Psoas muscle (tissue), 7 donors: ENCODE measurements at regions not wholly inside any gene's neighbourhood (a gene's known extent, or its start where the extent isn't known, plus 50 kb on each side); places are given as distances from the start of the nearest gene placed in this dataset.

Experiments used
- ATAC-seq, 4 donors: fragments of 200-7000 bp; cut with Tn5 transposase; one replicate each; pipeline ENCODE4 v1.9.1; 2020; ENCODE audit warnings: moderate library complexity in 3 of 4, mild to moderate bottlenecking in 2 of 4
- DNase-seq, 2 donors: peaks; one replicate each; pipeline ENCODE4 v3.0.0-alpha.2; 2020
- H3K27ac ChIP-seq: fragments of 200-600 bp; one replicate; pipeline ENCODE4 v1.8.0; 2022
- H3K27me3 ChIP-seq, 3 donors: fragments of 200-600 bp in 1 of 3; one replicate each; pipeline versions ENCODE4 v1.6.1 to v1.8.0; 2013 to 2022; ENCODE audit warnings: low read length in 2 of 3, mild to moderate bottlenecking in 2 of 3, moderate library complexity in 1 of 3; ENCODE audit not compliant: insufficient read depth in 3 of 3
- H3K36me3 ChIP-seq, 2 donors: fragments of 200-600 bp in 1 of 2; one replicate each; pipeline versions ENCODE4 v1.6.1 to v1.8.0; 2013 to 2022; ENCODE audit warnings: low read depth in 1 of 2, mild to moderate bottlenecking in 1 of 2, moderate library complexity in 1 of 2; ENCODE audit not compliant: insufficient read depth in 1 of 2
- H3K4me1 ChIP-seq: fragments of 200-600 bp; one replicate; pipeline ENCODE4 v1.8.0; 2022
- H3K4me3 ChIP-seq: fragments of 200-600 bp; one replicate; pipeline ENCODE4 v1.8.0; 2022; ENCODE audit warnings: mild to moderate bottlenecking
- H3K9me3 ChIP-seq: fragments of 200-600 bp; one replicate; pipeline ENCODE4 v1.8.0; 2022
- WGBS, 3 donors: extraction: QIAGEN DNeasy Blood & Tissue Kit; methylation state at CpG; one replicate each; pipeline versions ENCODE4 v1.1.6 to v1.1.7; 2013; 5-methylcytosine and 5-hydroxymethylcytosine counted together
- intact Hi-C, 2 donors: fragments of 100-400 bp; cut with DNase I; formaldehyde crosslinking; loops; one replicate each; pipeline versions ENCODE4 v1.11.0 to v1.14.2; 2022
- TF ChIP-seq, protein P1 (sequence below): fragments of 200-600 bp; IDR thresholded peaks from one replicate; pipeline ENCODE4 v1.8.0; 2022; ENCODE audit warnings: antibody characterized with exemption
- donor health status: healthy with polysubstance abuse.
- donor health status: DM: no; HTN: no; CAD: no; lungs with moderate emphysema.
- donor health status: Bipolar disorder and iron deficiency.
- donor health status: healthy.
- donor health status: DM: yes; HTN: yes; CAD: no.
- donor health status: DM: no; HTN: no; CAD: no.
- donor health status: DM: yes; HTN: yes; CAD: no.

- no peaks in the 10 kb centered on the region for H3K9me3 ChIP-seq
- H3K36me3 ChIP-seq = no peaks in the 10 kb centered on the region
- intact Hi-C loops = no loop called here
- H3K4me1 ChIP-seq = no peaks in the 10 kb centered on the region
- WGBS, 3 donors = 83 to 88% (median 84%) methylated on average over 2 of the region's 2 CpGs
- no peak overlapping the region for H3K27ac ChIP-seq
- H3K27me3 ChIP-seq = no peaks in the 10 kb centered on the region
- DNase-seq (no peak), ATAC-seq (no peak)
- no peak overlapping the region for H3K4me3 ChIP-seq
- TF ChIP-seq, protein P1, sequence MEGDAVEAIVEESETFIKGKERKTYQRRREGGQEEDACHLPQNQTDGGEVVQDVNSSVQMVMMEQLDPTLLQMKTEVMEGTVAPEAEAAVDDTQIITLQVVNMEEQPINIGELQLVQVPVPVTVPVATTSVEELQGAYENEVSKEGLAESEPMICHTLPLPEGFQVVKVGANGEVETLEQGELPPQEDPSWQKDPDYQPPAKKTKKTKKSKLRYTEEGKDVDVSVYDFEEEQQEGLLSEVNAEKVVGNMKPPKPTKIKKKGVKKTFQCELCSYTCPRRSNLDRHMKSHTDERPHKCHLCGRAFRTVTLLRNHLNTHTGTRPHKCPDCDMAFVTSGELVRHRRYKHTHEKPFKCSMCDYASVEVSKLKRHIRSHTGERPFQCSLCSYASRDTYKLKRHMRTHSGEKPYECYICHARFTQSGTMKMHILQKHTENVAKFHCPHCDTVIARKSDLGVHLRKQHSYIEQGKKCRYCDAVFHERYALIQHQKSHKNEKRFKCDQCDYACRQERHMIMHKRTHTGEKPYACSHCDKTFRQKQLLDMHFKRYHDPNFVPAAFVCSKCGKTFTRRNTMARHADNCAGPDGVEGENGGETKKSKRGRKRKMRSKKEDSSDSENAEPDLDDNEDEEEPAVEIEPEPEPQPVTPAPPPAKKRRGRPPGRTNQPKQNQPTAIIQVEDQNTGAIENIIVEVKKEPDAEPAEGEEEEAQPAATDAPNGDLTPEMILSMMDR = no peak
Measured at GRCh38 chr16:63457869-63458268, 1421.6 kb upstream of the CDH8 start.

- no peak overlapping the region for H3K4me3 ChIP-seq
- TF ChIP-seq, protein P1 = no peak
- 54 to 65% (median 57%) methylated on average over 3 of the region's 3 CpGs for WGBS, 3 donors
- H3K36me3 ChIP-seq = no peaks in the 10 kb centered on the region
- H3K9me3 ChIP-seq = no peaks in the 10 kb centered on the region
- intact Hi-C loops = no loop called here
- no peaks in the 10 kb centered on the region for H3K4me1 ChIP-seq
- H3K27me3 ChIP-seq = no peaks in the 10 kb centered on the region
- ATAC-seq = no peak
- no peak for DNase-seq
- no peak overlapping the region for H3K27ac ChIP-seq
Measured at GRCh38 chr16:63453261-63453660, 1417.0 kb upstream of the CDH8 start.

- no peaks in the 10 kb centered on the region for H3K9me3 ChIP-seq
- no peaks in the 10 kb centered on the region for H3K36me3 ChIP-seq
- no peak overlapping the region for H3K4me3 ChIP-seq
- H3K27me3 ChIP-seq = no peaks in the 10 kb centered on the region
- DNase-seq (no peak), ATAC-seq (no peak)
- intact Hi-C loops = no loop called here
- no peak overlapping the region for H3K27ac ChIP-seq
- H3K4me1 ChIP-seq = no peaks in the 10 kb centered on the region
- WGBS, 3 donors = 59 to 73% (median 62%) methylated on average over 2 of the region's 2 CpGs
- TF ChIP-seq, protein P1 = no peak
Measured at GRCh38 chr16:63447121-63447520, 1410.9 kb upstream of the CDH8 start.

DNA sequence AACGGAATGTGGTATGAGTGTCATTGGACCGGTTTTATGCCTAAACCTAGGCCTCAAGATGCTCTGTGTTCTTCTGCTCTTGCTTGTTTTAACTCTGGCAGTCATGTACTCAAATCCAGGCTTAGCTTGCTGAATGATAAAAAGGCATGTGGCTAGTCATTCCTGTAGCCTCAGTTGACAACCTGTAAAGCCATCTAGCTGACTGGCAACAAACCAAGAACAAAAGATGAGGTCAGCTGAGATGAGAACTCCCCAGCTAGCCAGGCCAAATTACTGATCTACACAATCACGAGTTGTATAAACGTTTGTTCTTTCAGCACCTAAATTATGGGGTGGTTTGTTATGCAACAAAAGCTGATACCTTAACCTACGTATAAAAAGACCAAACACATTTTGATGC, 1406.0 kb upstream of the CDH8 start:
- H3K4me3 ChIP-seq = no peak overlapping the region
- ATAC-seq (no peak), DNase-seq (no peak)
- TF ChIP-seq, protein P1 = no peak
- WGBS, 3 donors = 54 to 64% (median 61%) methylated on average over 5 of the region's 5 CpGs
- intact Hi-C loops = no loop called here
- no peaks in the 10 kb centered on the region for H3K4me1 ChIP-seq
- H3K27me3 ChIP-seq = no peaks in the 10 kb centered on the region
- H3K9me3 ChIP-seq = no peaks in the 10 kb centered on the region
- H3K27ac ChIP-seq = no peak overlapping the region
- no peaks in the 10 kb centered on the region for H3K36me3 ChIP-seq

DNA sequence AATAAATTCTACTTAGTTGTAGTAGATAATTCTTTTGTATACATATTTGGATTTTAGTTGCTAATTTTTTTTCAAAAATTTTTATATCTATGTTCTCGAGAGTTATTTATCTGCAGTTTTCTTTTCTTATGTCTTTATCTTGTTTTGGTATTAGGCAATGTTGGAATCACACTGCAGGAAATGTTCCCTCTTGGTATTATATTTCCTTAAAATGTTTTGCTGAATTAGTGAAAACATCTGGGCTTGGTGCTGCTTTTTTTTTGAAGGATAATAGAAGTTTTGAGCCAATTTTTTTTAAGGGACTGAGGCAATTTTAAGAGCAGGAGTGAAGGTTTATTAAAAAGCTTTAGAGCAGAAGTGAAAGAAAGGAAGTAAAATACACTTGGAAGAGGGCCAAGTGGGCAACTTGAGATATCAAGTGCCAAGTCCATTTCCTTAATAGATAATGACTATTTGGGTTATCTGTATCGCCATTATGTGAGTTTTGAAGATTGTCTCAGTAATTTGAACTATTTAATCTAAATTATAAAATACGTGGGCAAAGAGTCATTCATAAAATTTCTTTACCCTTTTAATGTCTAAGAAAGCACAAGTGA, 1390.1 kb upstream of the CDH8 start:
- H3K27me3 ChIP-seq = no peaks in the 10 kb centered on the region
- no peaks in the 10 kb centered on the region for H3K36me3 ChIP-seq
- no peaks in the 10 kb centered on the region for H3K4me1 ChIP-seq
- DNase-seq (no peak), ATAC-seq (no peak)
- 45 to 54% (median 51%) methylated on average over 3 of the region's 3 CpGs for WGBS, 3 donors
- no peak overlapping the region for H3K4me3 ChIP-seq
- intact Hi-C loops = no loop called here
- no peak overlapping the region for H3K27ac ChIP-seq
- TF ChIP-seq, protein P1 = no peak
- H3K9me3 ChIP-seq = no peaks in the 10 kb centered on the region
